ENCODE measurements at regions not wholly inside any gene's neighbourhood (a gene's known extent, or its start where the extent isn't known, plus 50 kb on each side); places are given as distances from the start of the nearest gene placed in this dataset.

GRCh38 chr12:66976526-66976925 is 292.6 kb upstream of the CAND1 start:
- no peak for DNase-seq

- DNase-seq: no peak
These were observed 290.4 kb upstream of the CAND1 start for GRCh38 chr12:66978802-66979201.

DNA sequence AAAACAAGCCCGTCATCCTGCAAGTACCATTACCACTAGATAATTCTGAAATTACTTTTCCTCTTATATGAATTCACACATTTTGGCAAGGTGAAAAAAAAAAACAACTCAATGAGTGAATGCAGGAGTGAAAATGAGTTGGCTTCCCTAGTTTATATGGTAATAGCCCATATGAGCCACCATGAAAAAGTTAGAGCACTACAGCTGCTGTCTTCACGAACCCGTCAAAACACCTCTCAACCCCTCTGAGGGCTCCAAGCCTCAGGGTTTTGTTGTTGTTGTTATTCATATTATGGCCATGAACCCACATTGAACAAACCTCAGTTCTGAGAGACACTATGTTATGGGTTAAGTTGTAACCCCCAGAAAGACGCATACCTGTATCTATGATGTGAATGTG is 289.9 kb upstream of the CAND1 start:
- DNase-seq: no peak

- no peak for DNase-seq
These were observed 285.1 kb upstream of the CAND1 start for GRCh38 chr12:66984077-66984476.

GRCh38 chr12:66984962-66985361 is 284.2 kb upstream of the CAND1 start:
- no peak for DNase-seq

DNA sequence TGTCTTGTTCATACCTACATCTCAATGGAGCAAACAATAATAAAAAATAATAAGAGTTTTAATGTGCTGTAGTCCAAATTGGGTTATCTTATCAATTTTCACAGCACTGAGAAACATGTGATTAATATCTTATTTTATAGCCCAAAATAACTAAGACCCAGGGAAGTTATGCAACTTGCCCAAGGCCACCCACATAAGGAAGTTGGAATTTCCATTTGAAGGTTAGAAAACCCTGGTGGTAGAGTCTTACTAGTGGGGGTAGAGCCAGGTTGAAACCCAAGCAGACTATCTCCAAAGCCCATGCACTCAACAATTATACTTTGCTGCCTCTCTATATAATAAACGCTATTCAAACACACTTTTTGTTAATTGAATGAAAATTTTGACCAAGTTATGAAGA is 270.0 kb upstream of the CAND1 start:
- DNase-seq: no peak

- no peak for DNase-seq
These were observed 267.9 kb upstream of the CAND1 start for GRCh38 chr12:67001251-67001650.

GRCh38 chr12:67002720-67003119 is 266.4 kb upstream of the CAND1 start:
- no peak for DNase-seq

GRCh38 chr12:67006610-67007009 is 262.5 kb upstream of the CAND1 start:
- no peak for DNase-seq

- no peak for DNase-seq
These were observed 254.5 kb upstream of the CAND1 start for GRCh38 chr12:67014642-67015041.

DNA sequence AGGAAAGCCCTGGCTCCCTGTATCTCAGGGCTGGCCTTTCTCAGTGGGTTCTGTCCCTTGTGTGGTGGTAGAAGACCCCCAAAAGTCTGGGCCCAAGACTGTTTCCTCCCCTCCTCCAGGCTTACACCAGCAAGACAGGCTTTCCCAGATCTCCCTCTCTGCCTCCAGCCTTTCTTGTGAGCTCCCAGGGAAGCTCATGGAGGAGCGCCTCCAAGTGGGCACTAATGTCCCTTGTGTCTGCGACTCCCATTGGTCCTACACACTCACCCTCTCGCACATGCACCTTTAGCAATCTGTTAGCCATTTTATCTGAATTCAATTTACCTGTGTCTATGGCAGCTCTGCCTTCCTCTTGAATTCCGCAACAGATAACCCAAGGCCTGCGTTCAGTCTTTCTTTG is 251.1 kb upstream of the CAND1 start:
- DNase-seq: no peak

GRCh38 chr12:67019070-67019469 is 250.1 kb upstream of the CAND1 start:
- no peak for DNase-seq

DNA sequence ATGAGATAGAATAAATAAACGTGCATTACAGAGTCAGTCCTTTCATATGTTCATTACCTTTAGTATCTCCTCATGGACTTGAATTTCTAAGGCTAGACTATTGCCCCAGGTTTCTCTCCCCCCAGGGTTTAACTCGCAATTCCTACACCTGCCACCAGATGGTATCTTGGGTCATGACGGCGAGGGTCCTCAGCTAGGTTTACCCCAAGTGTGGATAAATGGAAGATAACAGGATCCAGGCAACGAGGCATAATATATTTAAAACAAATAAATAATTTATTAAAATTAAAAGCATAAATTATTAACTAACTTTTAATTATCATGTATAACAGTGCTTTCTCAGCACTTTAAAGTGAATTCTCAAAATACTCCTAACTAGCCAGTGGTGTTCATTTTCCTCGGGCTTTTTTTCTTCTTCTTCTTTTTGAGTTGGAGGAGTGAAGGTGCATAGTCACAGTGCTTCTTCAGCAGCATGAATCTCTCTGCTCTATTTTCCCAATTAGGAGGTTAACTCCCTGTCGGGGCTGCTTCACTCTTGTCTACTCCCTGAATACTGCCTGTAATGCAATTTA is 243.5 kb upstream of the CAND1 start:
- DNase-seq: peak in 2 of 4 experiments; percentile 9 to 19

DNA sequence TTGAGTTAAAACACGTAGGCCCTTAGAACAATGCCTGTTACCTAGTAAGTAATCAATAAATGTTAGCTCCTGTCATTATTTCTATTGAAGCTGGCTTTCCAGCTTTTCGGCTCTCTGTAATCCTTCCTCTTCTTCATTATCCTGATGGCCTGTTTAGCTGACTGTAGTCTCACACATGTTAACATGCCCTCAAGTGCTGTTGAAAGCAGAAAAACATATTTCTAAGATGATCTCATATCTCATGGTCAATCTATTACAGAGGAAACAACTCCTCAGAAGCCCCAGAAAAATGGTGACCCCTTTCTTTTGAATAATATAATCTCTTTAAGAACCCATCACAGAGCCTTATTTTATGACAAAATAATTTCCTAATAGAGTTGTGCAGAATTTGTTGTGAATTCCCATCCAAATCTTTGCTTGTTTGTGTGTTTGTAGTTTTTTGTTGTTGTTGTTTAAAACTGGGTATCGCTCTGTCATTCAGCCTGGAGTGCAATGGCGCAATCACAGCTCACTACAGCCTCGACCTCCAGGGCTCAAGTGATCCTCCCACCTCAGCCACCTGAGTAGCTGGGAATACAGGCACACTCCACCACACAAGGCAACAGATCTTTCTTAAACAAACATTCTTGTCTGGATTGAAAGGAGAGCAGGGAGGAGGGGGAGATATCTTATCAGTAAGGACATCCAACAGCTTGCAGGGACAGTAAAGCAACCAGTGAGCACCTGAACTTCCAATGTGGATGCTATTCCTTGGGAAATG is 242.5 kb upstream of the CAND1 start:
- no peak for DNase-seq

DNA sequence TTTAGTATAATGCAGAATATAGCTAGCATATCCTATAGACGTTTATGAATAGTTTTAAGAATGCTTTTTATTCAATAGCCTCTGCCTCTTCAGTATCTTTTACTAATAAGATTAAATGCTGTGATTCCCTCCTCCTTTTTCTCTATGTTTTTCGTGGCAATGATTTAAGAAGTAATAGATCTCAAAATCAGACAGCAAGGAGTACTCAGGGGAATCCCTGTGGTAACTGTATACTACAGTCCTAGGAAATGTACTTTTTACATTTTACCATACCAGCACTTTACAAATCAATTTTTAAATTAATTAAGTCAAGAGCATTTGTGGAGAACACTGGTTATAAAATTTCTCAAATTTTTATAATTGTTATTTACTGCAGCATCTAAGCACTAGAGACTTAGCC is 240.6 kb upstream of the CAND1 start:
- no peak for DNase-seq

GRCh38 chr12:67034110-67034879 is 234.9 kb upstream of the CAND1 start:
- no peak for DNase-seq

DNA sequence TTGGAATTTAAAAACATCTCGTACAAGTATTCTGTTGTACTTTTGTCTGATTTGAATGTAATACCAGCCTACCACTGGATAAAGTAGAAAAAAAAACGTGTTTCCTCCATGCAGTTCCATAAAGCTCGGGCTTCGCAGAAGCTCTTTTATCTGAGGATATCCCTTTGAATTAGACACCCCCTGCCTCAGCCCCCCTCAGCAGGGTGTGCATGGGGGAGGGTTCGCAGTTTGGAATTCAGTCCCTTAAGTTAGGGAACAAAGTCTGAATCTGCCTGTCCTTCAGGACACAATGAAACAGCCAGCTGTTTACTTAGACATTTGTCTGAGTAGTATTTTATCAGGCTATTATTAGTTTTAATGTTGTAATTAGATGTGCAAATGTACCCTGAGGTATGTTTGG is 234.0 kb upstream of the CAND1 start:
- no peak for DNase-seq

DNA sequence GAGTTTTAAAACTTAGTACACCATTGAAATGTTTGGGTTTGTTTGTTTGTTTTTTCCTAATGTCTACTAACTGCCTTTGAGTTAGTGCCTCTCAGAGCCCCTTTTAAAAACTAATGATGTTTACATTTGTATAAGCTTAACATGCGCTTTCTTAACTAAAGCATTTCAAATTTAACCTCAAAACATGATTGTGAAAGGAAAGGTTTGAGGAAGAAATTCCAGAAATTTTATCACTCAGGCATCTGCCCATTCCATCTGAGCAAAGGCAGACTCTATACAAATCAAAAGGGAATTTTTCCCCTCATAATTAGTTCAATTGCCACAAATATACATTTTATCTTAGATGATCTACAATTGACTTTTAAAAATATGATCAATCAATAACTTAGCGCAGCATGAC is 230.7 kb upstream of the CAND1 start:
- no peak for DNase-seq

GRCh38 chr12:67039995-67040860 is 228.9 kb upstream of the CAND1 start:
- DNase-seq: no peak

GRCh38 chr12:67040861-67041137 is 228.4 kb upstream of the CAND1 start:
- DNase-seq: no peak

DNA sequence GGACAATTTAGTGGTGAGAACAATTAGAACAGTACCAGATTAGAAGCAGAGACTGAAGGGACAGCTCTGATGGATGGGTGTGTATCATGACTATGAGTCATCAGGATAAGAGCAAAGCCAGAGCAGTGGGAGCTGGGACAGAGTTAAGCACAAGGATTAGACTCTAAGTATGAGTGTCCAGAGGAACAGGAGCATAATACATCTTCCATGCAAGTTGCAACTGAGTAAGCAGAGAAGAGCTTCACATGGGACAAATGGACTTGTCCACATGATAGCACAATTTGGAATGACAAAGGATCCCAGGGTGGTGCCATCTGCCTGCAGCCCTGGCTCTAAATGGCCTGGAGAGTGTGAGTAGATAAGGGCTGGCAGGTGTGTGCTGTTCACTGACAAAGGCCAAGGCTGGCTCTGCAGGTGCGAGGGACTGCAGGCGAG is 226.4 kb upstream of the CAND1 start:
- DNase-seq: no peak

- no peak for DNase-seq
These were observed 225.4 kb upstream of the CAND1 start for GRCh38 chr12:67043771-67044170.

DNA sequence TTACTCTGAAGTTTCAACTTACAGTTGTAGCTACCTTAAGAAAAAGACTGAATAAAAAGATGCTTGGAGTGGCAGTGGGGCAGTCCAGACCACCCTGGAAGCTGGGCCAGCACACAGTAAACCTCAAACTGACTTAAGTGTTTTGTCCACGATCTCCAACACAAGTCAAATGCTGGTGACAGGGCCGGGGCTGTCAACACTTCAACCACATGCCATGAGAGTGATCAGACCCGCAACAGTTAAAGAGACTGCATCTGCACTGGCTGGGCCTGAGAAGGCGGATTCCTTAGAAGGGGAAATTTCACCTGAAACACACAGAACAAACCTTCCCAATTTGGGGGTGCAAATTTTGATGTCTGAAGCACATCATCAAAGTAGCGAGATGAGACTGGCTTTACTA is 223.5 kb upstream of the CAND1 start:
- no peak for DNase-seq
